Liver (tissue), 3 donors: ENCODE measurements at regions not wholly inside any gene's neighbourhood (a gene's known extent, or its start where the extent isn't known, plus 50 kb on each side); places are given as distances from the start of the nearest gene placed in this dataset.

Source experiments
- GABPA ChIP-seq, 2 donors: IDR thresholded peaks in 1 of 2; conservative IDR thresholded peaks in 1 of 2; 2 replicates each; pipeline ENCODE4 v1.6.1; 2016; ENCODE audit warnings: antibody characterized with exemption in 2 of 2, mild to moderate bottlenecking in 1 of 2, moderate library complexity in 1 of 2
- JUND ChIP-seq, 2 donors: IDR thresholded peaks; 2 replicates each; pipeline ENCODE4 v1.6.1; 2016; ENCODE audit warnings: antibody characterized with exemption in 2 of 2
- RXRA ChIP-seq, 2 donors: IDR thresholded peaks; 2 replicates each; pipeline ENCODE4 v1.6.1; 2017 to 2018; ENCODE audit warnings: antibody characterized with exemption in 2 of 2, mild to moderate bottlenecking in 1 of 2
- SP1 ChIP-seq: IDR thresholded peaks from 2 replicates; pipeline ENCODE4 v1.6.1; 2018; ENCODE audit warnings: antibody characterized with exemption, mild to moderate bottlenecking
- TAF1 ChIP-seq: conservative IDR thresholded peaks from 2 replicates; pipeline ENCODE4 v1.6.1; 2016; ENCODE audit warnings: antibody characterized with exemption, mild to moderate bottlenecking
- YY1 ChIP-seq: IDR thresholded peaks from 2 replicates; pipeline ENCODE4 v1.6.1; 2016; ENCODE audit warnings: antibody characterized with exemption, mild to moderate bottlenecking
- TF ChIP-seq, protein P1 (sequence below): fragments of 150-350 bp; IDR thresholded peaks from 2 replicates; pipeline ENCODE4 v1.5.1; 2017; ENCODE audit warnings: improper control_type of control experiment, low read depth, low read length; ENCODE audit not compliant: missing input control
- TF ChIP-seq, protein P2 (sequence below): IDR thresholded peaks from 2 replicates; pipeline ENCODE4 v1.6.1; 2016; ENCODE audit warnings: antibody characterized with exemption, mild to moderate bottlenecking
- TF ChIP-seq, protein P3 (sequence below): IDR thresholded peaks from 2 replicates; pipeline ENCODE4 v1.6.1; 2016; ENCODE audit warnings: antibody characterized with exemption
- TF ChIP-seq, protein P4 (sequence below): IDR thresholded peaks from 2 replicates; pipeline ENCODE4 v1.6.1; 2016; ENCODE audit warnings: antibody characterized with exemption
- TF ChIP-seq, protein P5 (sequence below): IDR thresholded peaks from 2 replicates; pipeline ENCODE4 v1.6.1; 2016; ENCODE audit warnings: antibody characterized with exemption
- donor health status: healthy.
- donor health status: healthy.

DNA sequence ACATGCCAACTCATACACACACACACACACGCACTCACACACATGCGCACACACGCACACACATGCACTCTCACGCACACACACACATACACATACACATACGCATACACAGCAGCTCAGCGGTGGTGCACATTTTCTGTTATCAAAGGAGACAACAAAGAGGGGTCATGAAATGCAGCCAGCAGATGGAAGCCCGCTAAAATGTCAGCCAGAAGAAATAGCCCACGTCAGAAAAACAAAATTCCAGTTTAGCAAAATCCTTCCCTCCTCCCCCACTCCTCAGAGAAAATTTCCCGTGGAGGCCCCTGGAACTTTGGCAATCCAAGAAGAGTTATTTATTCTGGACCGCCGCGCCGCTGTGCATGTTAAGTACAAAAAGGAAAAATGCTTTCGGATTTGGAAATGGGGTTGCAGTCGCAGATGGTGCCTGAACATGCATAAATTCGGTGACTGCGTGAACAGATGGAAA, 114.6 kb upstream of the VSTM2B start:
- TF ChIP-seq, protein P1, sequence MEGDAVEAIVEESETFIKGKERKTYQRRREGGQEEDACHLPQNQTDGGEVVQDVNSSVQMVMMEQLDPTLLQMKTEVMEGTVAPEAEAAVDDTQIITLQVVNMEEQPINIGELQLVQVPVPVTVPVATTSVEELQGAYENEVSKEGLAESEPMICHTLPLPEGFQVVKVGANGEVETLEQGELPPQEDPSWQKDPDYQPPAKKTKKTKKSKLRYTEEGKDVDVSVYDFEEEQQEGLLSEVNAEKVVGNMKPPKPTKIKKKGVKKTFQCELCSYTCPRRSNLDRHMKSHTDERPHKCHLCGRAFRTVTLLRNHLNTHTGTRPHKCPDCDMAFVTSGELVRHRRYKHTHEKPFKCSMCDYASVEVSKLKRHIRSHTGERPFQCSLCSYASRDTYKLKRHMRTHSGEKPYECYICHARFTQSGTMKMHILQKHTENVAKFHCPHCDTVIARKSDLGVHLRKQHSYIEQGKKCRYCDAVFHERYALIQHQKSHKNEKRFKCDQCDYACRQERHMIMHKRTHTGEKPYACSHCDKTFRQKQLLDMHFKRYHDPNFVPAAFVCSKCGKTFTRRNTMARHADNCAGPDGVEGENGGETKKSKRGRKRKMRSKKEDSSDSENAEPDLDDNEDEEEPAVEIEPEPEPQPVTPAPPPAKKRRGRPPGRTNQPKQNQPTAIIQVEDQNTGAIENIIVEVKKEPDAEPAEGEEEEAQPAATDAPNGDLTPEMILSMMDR: no peak
- TF ChIP-seq, protein P2, sequence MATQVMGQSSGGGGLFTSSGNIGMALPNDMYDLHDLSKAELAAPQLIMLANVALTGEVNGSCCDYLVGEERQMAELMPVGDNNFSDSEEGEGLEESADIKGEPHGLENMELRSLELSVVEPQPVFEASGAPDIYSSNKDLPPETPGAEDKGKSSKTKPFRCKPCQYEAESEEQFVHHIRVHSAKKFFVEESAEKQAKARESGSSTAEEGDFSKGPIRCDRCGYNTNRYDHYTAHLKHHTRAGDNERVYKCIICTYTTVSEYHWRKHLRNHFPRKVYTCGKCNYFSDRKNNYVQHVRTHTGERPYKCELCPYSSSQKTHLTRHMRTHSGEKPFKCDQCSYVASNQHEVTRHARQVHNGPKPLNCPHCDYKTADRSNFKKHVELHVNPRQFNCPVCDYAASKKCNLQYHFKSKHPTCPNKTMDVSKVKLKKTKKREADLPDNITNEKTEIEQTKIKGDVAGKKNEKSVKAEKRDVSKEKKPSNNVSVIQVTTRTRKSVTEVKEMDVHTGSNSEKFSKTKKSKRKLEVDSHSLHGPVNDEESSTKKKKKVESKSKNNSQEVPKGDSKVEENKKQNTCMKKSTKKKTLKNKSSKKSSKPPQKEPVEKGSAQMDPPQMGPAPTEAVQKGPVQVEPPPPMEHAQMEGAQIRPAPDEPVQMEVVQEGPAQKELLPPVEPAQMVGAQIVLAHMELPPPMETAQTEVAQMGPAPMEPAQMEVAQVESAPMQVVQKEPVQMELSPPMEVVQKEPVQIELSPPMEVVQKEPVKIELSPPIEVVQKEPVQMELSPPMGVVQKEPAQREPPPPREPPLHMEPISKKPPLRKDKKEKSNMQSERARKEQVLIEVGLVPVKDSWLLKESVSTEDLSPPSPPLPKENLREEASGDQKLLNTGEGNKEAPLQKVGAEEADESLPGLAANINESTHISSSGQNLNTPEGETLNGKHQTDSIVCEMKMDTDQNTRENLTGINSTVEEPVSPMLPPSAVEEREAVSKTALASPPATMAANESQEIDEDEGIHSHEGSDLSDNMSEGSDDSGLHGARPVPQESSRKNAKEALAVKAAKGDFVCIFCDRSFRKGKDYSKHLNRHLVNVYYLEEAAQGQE: no peak
- TF ChIP-seq JUND (IDR thresholded peaks at IDR 0.05): no peak
- no peak for TF ChIP-seq SP1
- TF ChIP-seq, protein P3, sequence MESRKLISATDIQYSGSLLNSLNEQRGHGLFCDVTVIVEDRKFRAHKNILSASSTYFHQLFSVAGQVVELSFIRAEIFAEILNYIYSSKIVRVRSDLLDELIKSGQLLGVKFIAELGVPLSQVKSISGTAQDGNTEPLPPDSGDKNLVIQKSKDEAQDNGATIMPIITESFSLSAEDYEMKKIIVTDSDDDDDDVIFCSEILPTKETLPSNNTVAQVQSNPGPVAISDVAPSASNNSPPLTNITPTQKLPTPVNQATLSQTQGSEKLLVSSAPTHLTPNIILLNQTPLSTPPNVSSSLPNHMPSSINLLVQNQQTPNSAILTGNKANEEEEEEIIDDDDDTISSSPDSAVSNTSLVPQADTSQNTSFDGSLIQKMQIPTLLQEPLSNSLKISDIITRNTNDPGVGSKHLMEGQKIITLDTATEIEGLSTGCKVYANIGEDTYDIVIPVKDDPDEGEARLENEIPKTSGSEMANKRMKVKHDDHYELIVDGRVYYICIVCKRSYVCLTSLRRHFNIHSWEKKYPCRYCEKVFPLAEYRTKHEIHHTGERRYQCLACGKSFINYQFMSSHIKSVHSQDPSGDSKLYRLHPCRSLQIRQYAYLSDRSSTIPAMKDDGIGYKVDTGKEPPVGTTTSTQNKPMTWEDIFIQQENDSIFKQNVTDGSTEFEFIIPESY: no peak
- TF ChIP-seq GABPA (IDR thresholded peaks at IDR 0.05 in 1 of 2, conservative IDR thresholded peaks at IDR 0.05 in 1 of 2): no peak
- no peak for TF ChIP-seq YY1
- TF ChIP-seq, protein P4, sequence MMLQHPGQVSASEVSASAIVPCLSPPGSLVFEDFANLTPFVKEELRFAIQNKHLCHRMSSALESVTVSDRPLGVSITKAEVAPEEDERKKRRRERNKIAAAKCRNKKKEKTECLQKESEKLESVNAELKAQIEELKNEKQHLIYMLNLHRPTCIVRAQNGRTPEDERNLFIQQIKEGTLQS: no peak
- TF ChIP-seq RXRA (IDR thresholded peaks at IDR 0.05): no peak
- no peak for TF ChIP-seq TAF1
- TF ChIP-seq, protein P5, sequence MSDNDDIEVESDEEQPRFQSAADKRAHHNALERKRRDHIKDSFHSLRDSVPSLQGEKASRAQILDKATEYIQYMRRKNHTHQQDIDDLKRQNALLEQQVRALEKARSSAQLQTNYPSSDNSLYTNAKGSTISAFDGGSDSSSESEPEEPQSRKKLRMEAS: no peak
